ENCODE measurements at regions not wholly inside any gene's neighbourhood (a gene's known extent, or its start where the extent isn't known, plus 50 kb on each side); places are given as distances from the start of the nearest gene placed in this dataset.

- BruUV-seq (replicated peaks): no TSS peak
- Histone ChIP-seq H3K9ac (ENCODE audit: low read length) (no peak overlapping the region), H3K36me3 (ENCODE audit: control insufficient read depth in 1 of 2, insufficient read depth in 2 of 2, low read length in 2 of 2) (no peaks in the 10 kb centered on the region), H3K27ac (ENCODE audit: low read depth, low read length) (no peak overlapping the region), H3K79me2 (ENCODE audit: insufficient read depth, low read length) (no peaks in the 10 kb centered on the region), H3K4me3 (replicated peaks in 1 of 2; ENCODE audit: low read depth in 1 of 2, low read length in 2 of 2) (no peak overlapping the region), H3K4me2 (ENCODE audit: low read length) (no peak overlapping the region), H3K9me3 (ENCODE audit: control insufficient read depth in 1 of 2, insufficient read depth in 1 of 2, low read depth in 1 of 2, low read length in 2 of 2) (no peaks in the 10 kb centered on the region), H3K27me3 (ENCODE audit: insufficient read depth, low read length) (peaks cover 4% of the 10 kb centered on the region; the same call in 1 of the 2 replicates), H4K20me1 (ENCODE audit: insufficient read depth) (no peaks in the 10 kb centered on the region), H3K9me2 (ENCODE audit: insufficient read depth) (no peaks in the 10 kb centered on the region), H3K4me1 (ENCODE audit: control insufficient read depth in 1 of 2, insufficient read depth in 2 of 2, low read length in 2 of 2) (no peaks in the 10 kb centered on the region), H2AFZ (ENCODE audit: low read depth, low read length, poor library complexity, severe bottlenecking) (no peak overlapping the region)
- RAD21 ChIA-PET (ENCODE audit: low non-redundant PET in 1 of 2, low total read pairs in 2 of 2, uncharacterized antibody in 2 of 2, unreplicated experiment in 2 of 2): no interaction called here
- intact Hi-C loops (cut with micrococcal nuclease): no loop called here
- ATAC-seq (no peak), DNase-seq (ENCODE audit: low read depth, low spot score) (no peak)
- POLR2A ChIA-PET: no interaction called here
- TF ChIP-seq EGR1 (IDR thresholded peaks at IDR 0.05; ENCODE audit: low read depth) (no peak), CEBPB (IDR thresholded peaks at IDR 0.05; ENCODE audit: low read depth) (no peak), POLR2A (IDR thresholded peaks at IDR 0.05; ENCODE audit: borderline replicate concordance, extremely low read depth, insufficient read depth, insufficient read length) (no peak), ZFX (IDR thresholded peaks at IDR 0.05) (no peak), POLR2AphosphoS5 (IDR thresholded peaks at IDR 0.05; ENCODE audit: low read depth, low read length) (no peak), EZH2 (IDR thresholded peaks at IDR 0.05) (no peak)
- TF ChIP-seq, protein P1, sequence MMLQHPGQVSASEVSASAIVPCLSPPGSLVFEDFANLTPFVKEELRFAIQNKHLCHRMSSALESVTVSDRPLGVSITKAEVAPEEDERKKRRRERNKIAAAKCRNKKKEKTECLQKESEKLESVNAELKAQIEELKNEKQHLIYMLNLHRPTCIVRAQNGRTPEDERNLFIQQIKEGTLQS (IDR thresholded peaks at IDR 0.05): no peak
- TF ChIP-seq, protein P2, sequence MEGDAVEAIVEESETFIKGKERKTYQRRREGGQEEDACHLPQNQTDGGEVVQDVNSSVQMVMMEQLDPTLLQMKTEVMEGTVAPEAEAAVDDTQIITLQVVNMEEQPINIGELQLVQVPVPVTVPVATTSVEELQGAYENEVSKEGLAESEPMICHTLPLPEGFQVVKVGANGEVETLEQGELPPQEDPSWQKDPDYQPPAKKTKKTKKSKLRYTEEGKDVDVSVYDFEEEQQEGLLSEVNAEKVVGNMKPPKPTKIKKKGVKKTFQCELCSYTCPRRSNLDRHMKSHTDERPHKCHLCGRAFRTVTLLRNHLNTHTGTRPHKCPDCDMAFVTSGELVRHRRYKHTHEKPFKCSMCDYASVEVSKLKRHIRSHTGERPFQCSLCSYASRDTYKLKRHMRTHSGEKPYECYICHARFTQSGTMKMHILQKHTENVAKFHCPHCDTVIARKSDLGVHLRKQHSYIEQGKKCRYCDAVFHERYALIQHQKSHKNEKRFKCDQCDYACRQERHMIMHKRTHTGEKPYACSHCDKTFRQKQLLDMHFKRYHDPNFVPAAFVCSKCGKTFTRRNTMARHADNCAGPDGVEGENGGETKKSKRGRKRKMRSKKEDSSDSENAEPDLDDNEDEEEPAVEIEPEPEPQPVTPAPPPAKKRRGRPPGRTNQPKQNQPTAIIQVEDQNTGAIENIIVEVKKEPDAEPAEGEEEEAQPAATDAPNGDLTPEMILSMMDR (IDR thresholded peaks at IDR 0.05 in 2 of 3, conservative IDR thresholded peaks at IDR 0.05 in 1 of 3; ENCODE audit: borderline replicate concordance in 1 of 3, insufficient read depth in 1 of 3, low read depth in 2 of 3, low read length in 2 of 3): no peak
- CTCF ChIA-PET: no interaction called here
These were observed 325.5 kb downstream of the SFMBT2 start for GRCh38 chr10:7085147-7085912.

Measured in HCT116 (cell line).